ENCODE measurements at regions not wholly inside any gene's neighbourhood (a gene's known extent, or its start where the extent isn't known, plus 50 kb on each side); places are given as distances from the start of the nearest gene placed in this dataset.

DNA sequence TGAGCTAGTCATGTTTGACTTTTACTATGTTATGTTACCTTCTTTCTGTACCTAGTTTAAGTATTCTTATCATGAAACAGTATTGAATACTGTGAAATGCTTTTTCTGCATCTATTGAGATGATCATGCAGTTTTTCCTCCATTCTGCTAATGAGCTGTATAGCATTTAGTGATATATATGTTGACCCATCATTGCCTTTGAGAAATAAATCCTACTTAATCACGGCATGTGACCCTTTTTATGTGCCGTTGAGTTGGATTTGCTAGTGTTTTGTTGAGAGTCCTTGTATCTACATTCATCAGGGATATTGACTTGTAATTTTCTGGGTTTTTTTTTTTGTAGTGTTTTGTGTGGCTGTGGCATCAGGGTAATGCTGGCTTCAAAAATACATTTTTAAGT lies 537.7 kb upstream of the AADAT start:
- WGBS, 2 donors: 87 to 91% methylated on average over 2 of the region's 2 CpGs
- Histone ChIP-seq H3K27me3 (ENCODE audit: control insufficient read depth in 3 of 3, insufficient read depth in 3 of 3, low read length in 2 of 3) (no peaks in the 10 kb centered on the region), H3K27ac (ENCODE audit: low read depth in 1 of 2, low read length in 1 of 2) (no peak overlapping the region), H3K4me1 (ENCODE audit: control insufficient read depth in 5 of 5, insufficient read depth in 5 of 5, low read length in 5 of 5) (no peaks in the 10 kb centered on the region), H3K4me3 (no peak overlapping the region), H3K9me3 (ENCODE audit: control insufficient read depth in 4 of 4, insufficient read depth in 3 of 4, low read length in 3 of 4) (peaks cover 0 to 6% (median 2%) of the 10 kb centered on the region in 4 donors), H3K36me3 (ENCODE audit: control insufficient read depth in 4 of 4, insufficient read depth in 4 of 4, low read length in 4 of 4) (no peaks in the 10 kb centered on the region), H3K9ac (ENCODE audit: insufficient read depth in 1 of 2, low read length in 2 of 2) (no peak overlapping the region)
- DNase-seq: no peak
- no peak for ATAC-seq (ENCODE audit: insufficient read depth, low FRiP score)
- TF ChIP-seq, protein P1, sequence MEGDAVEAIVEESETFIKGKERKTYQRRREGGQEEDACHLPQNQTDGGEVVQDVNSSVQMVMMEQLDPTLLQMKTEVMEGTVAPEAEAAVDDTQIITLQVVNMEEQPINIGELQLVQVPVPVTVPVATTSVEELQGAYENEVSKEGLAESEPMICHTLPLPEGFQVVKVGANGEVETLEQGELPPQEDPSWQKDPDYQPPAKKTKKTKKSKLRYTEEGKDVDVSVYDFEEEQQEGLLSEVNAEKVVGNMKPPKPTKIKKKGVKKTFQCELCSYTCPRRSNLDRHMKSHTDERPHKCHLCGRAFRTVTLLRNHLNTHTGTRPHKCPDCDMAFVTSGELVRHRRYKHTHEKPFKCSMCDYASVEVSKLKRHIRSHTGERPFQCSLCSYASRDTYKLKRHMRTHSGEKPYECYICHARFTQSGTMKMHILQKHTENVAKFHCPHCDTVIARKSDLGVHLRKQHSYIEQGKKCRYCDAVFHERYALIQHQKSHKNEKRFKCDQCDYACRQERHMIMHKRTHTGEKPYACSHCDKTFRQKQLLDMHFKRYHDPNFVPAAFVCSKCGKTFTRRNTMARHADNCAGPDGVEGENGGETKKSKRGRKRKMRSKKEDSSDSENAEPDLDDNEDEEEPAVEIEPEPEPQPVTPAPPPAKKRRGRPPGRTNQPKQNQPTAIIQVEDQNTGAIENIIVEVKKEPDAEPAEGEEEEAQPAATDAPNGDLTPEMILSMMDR (IDR thresholded peaks at IDR 0.05; ENCODE audit: control extremely low read depth, extremely low read depth): no peak

- Histone ChIP-seq H3K4me3 (no peak overlapping the region), H3K27me3 (ENCODE audit: control insufficient read depth in 3 of 3, insufficient read depth in 3 of 3, low read length in 2 of 3) (no peaks in the 10 kb centered on the region), H3K9ac (ENCODE audit: insufficient read depth in 1 of 2, low read length in 2 of 2) (no peak overlapping the region), H3K36me3 (ENCODE audit: control insufficient read depth in 4 of 4, insufficient read depth in 4 of 4, low read length in 4 of 4) (no peaks in the 10 kb centered on the region), H3K4me1 (ENCODE audit: control insufficient read depth in 5 of 5, insufficient read depth in 5 of 5, low read length in 5 of 5) (no peaks in the 10 kb centered on the region), H3K9me3 (ENCODE audit: control insufficient read depth in 4 of 4, insufficient read depth in 3 of 4, low read length in 3 of 4) (no peaks in the 10 kb centered on the region), H3K27ac (ENCODE audit: low read depth in 1 of 2, low read length in 1 of 2) (no peak overlapping the region)
- no peak for ATAC-seq (ENCODE audit: insufficient read depth, low FRiP score)
- TF ChIP-seq, protein P1 (IDR thresholded peaks at IDR 0.05; ENCODE audit: control extremely low read depth, extremely low read depth): no peak
- no peak for DNase-seq
- WGBS, 2 donors: 72 to 76% methylated on average over 7 of the region's 7 CpGs
Observed at GRCh38 chr4:170623899-170624298, 534.1 kb upstream of the AADAT start.

GRCh38 chr4:170610434-170610833 lies 520.7 kb upstream of the AADAT start:
- H3K9me3 ChIP-seq (ENCODE audit: control insufficient read depth in 4 of 4, insufficient read depth in 3 of 4, low read length in 3 of 4): no peaks in the 10 kb centered on the region
- no peak for ATAC-seq (ENCODE audit: insufficient read depth, low FRiP score)

GRCh38 chr4:170599894-170600293 lies 510.1 kb upstream of the AADAT start:
- WGBS, 2 donors: 91 to 94% methylated on average over 4 of the region's 4 CpGs
- DNase-seq (no peak), ATAC-seq (ENCODE audit: insufficient read depth, low FRiP score) (no peak)
- Histone ChIP-seq H3K4me1 (ENCODE audit: control insufficient read depth in 5 of 5, insufficient read depth in 5 of 5, low read length in 5 of 5) (no peaks in the 10 kb centered on the region), H3K36me3 (ENCODE audit: control insufficient read depth in 4 of 4, insufficient read depth in 4 of 4, low read length in 4 of 4) (no peaks in the 10 kb centered on the region), H3K4me3 (no peak overlapping the region), H3K9ac (ENCODE audit: insufficient read depth in 1 of 2, low read length in 2 of 2) (no peak overlapping the region), H3K27me3 (ENCODE audit: control insufficient read depth in 3 of 3, insufficient read depth in 3 of 3, low read length in 2 of 3) (no peaks in the 10 kb centered on the region), H3K27ac (ENCODE audit: low read depth in 1 of 2, low read length in 1 of 2) (no peak overlapping the region), H3K9me3 (ENCODE audit: control insufficient read depth in 4 of 4, insufficient read depth in 3 of 4, low read length in 3 of 4) (peaks cover 0 to 2% (median 0%) of the 10 kb centered on the region in 4 donors)
- TF ChIP-seq, protein P1 (IDR thresholded peaks at IDR 0.05; ENCODE audit: control extremely low read depth, extremely low read depth): no peak

More at GRCh38 chr4:170610434-170610833, 520.7 kb upstream of the AADAT start:
- Histone ChIP-seq H3K27ac (ENCODE audit: low read depth in 1 of 2, low read length in 1 of 2) (no peak overlapping the region), H3K4me1 (ENCODE audit: control insufficient read depth in 5 of 5, insufficient read depth in 5 of 5, low read length in 5 of 5) (no peaks in the 10 kb centered on the region), H3K9ac (ENCODE audit: insufficient read depth in 1 of 2, low read length in 2 of 2) (no peak overlapping the region), H3K27me3 (ENCODE audit: control insufficient read depth in 3 of 3, insufficient read depth in 3 of 3, low read length in 2 of 3) (no peaks in the 10 kb centered on the region), H3K36me3 (ENCODE audit: control insufficient read depth in 4 of 4, insufficient read depth in 4 of 4, low read length in 4 of 4) (no peaks in the 10 kb centered on the region), H3K4me3 (no peak overlapping the region)
- 88 to 92% methylated on average over 2 of the region's 2 CpGs for WGBS, 2 donors
- TF ChIP-seq, protein P1 (IDR thresholded peaks at IDR 0.05; ENCODE audit: control extremely low read depth, extremely low read depth): no peak
- no peak for DNase-seq
